BLaER1 treated with 17β-estradiol and CSF1 and Interleukin-3, amounts not matched to agents 10 nM and 100 nM (cell line): ENCODE measurements at regions not wholly inside any gene's neighbourhood (a gene's known extent, or its start where the extent isn't known, plus 50 kb on each side); places are given as distances from the start of the nearest gene placed in this dataset.

ENCODE experiments used
- H3K27ac ChIP-seq, 11 experiments: shearing (Covaris generic); formaldehyde crosslinking; 2 replicates each; pipeline ENCODE4 v1.8.1; 2022
- H3K27me3 ChIP-seq, 11 experiments: shearing (Covaris generic); formaldehyde crosslinking; 2 replicates each; pipeline ENCODE4 v1.8.1; 2022
- H3K36me3 ChIP-seq, 11 experiments: shearing (Covaris generic); formaldehyde crosslinking; 2 replicates each; pipeline ENCODE4 v1.8.1; 2022
- H3K4me1 ChIP-seq, 10 experiments: shearing (Covaris generic); formaldehyde crosslinking; 2 replicates each; pipeline ENCODE4 v1.8.1; 2022
- H3K4me2 ChIP-seq, 11 experiments: shearing (Covaris generic); formaldehyde crosslinking; 2 replicates each; pipeline ENCODE4 v1.8.1; 2022
- H3K4me3 ChIP-seq, 10 experiments: shearing (Covaris generic); formaldehyde crosslinking; 2 replicates each; pipeline ENCODE4 v1.8.1; 2022
- H3K9ac ChIP-seq, 11 experiments: shearing (Covaris generic); formaldehyde crosslinking; 2 replicates each; pipeline ENCODE4 v1.8.1; 2022
- H3K9me3 ChIP-seq, 11 experiments: shearing (Covaris generic); formaldehyde crosslinking; replicated peaks in 1 of 11; 2 replicates each; pipeline ENCODE4 v1.8.1; 2022
- H4K20me1 ChIP-seq, 11 experiments: shearing (Covaris generic); formaldehyde crosslinking; 2 replicates each; pipeline ENCODE4 v1.8.1; 2022
- Cebpa-rat ChIP-seq, 11 experiments: shearing (Covaris generic); IDR thresholded peaks; 2 replicates each; pipeline ENCODE4 v1.8.1; 2022

DNA sequence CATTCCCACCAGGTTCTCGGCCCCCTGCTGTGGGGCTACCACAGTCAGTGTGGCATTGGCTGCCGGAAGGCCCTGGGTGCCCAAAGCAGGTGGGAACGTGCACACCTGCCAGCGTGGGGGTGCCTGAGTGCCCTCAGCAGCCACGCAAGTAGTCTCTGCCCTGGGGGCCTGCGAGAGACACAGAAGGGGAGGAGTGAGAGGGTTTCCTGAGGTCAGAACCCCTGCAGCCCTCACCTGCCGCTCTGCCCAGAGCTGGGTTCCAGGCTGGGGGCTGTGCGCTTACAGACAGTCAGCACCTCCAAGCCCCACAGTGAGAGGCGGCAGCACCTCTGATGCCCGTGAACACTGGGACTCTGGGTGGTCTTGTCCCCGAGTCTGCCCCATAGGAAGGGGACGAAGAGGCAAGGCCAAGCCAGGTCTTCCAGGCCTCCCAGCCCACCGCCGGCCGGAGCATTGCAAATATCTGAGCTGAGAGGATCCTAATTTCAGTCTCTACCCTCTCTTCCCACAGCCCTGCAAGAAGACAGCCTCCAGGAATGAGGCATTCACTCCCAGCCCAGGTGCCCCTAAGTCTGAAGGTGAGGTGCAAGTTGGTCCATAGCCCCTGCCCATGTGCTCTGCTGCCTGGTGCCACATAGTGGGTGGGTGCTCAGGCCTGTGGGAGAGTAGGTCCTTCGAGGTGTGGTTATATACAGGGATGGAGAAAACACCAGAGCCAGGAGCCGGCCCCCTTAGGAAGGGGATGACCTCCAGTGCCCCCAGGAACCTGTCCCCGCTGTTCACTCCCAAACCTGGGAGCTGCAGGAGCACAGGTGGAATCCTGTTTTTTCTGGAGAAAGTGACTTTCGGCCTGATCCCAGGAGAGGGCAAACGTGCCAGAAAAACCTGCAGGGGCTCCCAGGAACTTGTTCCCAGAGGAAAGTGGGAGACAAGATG is 291.1 kb upstream of the RTL1 start:
- H3K4me1 ChIP-seq: peaks cover 0 to 34% (median 22%) of the 10 kb centered on the region in 10 experiments; a peak in 12 of 20 replicates
- no peaks in the 10 kb centered on the region for H4K20me1 ChIP-seq
- H3K36me3 ChIP-seq: no peaks in the 10 kb centered on the region

GRCh38 chr14:101195309-101195901 is 291.9 kb upstream of the RTL1 start:
- Histone ChIP-seq H4K20me1 (no peaks in the 10 kb centered on the region), H3K4me3 (no peak overlapping the region), H3K4me2 (no peak overlapping the region), H3K9me3 (no peaks in the 10 kb centered on the region), H3K27ac (no peak overlapping the region), H3K27me3 (no peaks in the 10 kb centered on the region), H3K4me1 (peaks cover 0 to 26% (median 18%) of the 10 kb centered on the region in 10 experiments; a peak in 10 of 20 replicates), H3K9ac (no peak overlapping the region), H3K36me3 (no peaks in the 10 kb centered on the region)
- TF ChIP-seq Cebpa-rat (IDR thresholded peaks at IDR 0.05): no peak

More for the DNA sequence above, 291.1 kb upstream of the RTL1 start:
- H3K27me3 ChIP-seq: no peaks in the 10 kb centered on the region
- H3K4me2 ChIP-seq: peak overlapping the region in 4 of 11 experiments; percentile 37 to 58 (median 55); a peak in 5 of 22 replicates
- no peak overlapping the region for H3K9ac ChIP-seq
- no peak for TF ChIP-seq Cebpa-rat (IDR thresholded peaks at IDR 0.05)
- no peak overlapping the region for H3K4me3 ChIP-seq
- no peaks in the 10 kb centered on the region for H3K9me3 ChIP-seq
- no peak overlapping the region for H3K27ac ChIP-seq

GRCh38 chr14:101196051-101196712 is 292.7 kb upstream of the RTL1 start:
- no peak overlapping the region for H3K9ac ChIP-seq
- H3K27ac ChIP-seq: no peak overlapping the region
- no peak overlapping the region for H3K4me2 ChIP-seq
- no peak overlapping the region for H3K4me3 ChIP-seq
- H3K27me3 ChIP-seq: no peaks in the 10 kb centered on the region
- TF ChIP-seq Cebpa-rat (IDR thresholded peaks at IDR 0.05): no peak
- no peaks in the 10 kb centered on the region for H4K20me1 ChIP-seq
- peaks cover 0 to 26% (median 18%) of the 10 kb centered on the region in 10 experiments; a peak in 10 of 20 replicates for H3K4me1 ChIP-seq
- H3K9me3 ChIP-seq: no peaks in the 10 kb centered on the region
- no peaks in the 10 kb centered on the region for H3K36me3 ChIP-seq

- Histone ChIP-seq H3K4me2 (no peak overlapping the region), H3K36me3 (no peaks in the 10 kb centered on the region), H3K27me3 (no peaks in the 10 kb centered on the region), H3K4me1 (peaks cover 0 to 25% (median 18%) of the 10 kb centered on the region in 10 experiments; a peak in 10 of 20 replicates), H3K4me3 (no peak overlapping the region), H3K9me3 (no peaks in the 10 kb centered on the region), H3K27ac (no peak overlapping the region), H3K9ac (no peak overlapping the region), H4K20me1 (no peaks in the 10 kb centered on the region)
- TF ChIP-seq Cebpa-rat (IDR thresholded peaks at IDR 0.05): no peak
Measured at GRCh38 chr14:101196795-101197590, 293.5 kb upstream of the RTL1 start.

DNA sequence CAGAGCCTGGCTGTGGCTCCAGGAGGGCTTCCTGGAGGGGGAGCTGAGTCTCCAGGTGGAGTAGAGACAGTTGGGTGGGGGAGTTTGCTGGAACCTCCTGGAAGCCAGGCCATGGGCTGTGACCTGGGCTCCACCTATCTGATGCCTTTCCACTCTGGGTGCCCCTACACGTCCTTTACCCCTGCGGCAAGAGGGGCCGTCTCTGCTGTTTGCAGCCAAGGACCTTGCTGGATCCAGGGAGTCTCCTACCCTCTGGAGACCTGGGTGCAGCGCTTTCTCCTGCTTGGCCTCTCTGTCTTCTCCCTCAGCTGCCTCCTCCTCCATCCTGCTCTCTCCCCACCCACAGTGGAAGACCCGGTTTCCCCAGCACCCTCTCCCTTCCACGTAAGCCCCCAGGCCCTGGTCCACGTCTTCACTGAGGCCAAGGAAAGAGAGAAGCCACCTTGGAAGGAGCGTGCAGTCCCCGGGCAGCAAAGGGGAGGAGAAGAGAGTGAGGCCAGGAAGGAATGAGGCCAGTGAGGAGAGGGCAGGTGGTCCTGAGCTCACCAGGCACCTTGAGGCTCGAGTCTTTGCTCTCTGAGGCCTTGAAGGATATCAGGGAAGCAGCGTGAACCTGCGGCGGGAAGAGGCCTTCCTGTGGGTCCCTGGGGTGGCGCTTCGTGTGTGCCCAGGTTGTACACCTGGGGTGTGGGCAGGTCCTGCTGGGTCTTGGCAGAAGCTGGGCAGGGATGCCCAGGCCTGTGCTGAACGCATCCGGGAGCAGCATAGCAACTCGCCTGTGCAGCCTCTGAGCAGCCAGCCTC is 294.3 kb upstream of the RTL1 start:
- H3K4me3 ChIP-seq: no peak overlapping the region
- peaks cover 0 to 18% (median 15%) of the 10 kb centered on the region in 10 experiments; a peak in 10 of 20 replicates for H3K4me1 ChIP-seq
- no peak overlapping the region for H3K4me2 ChIP-seq
- peaks cover 0 to 3% (median under 1%) of the 10 kb centered on the region in 11 experiments; a peak in 5 of 22 replicates for H3K9me3 ChIP-seq
- TF ChIP-seq Cebpa-rat (IDR thresholded peaks at IDR 0.05): no peak
- no peaks in the 10 kb centered on the region for H3K27me3 ChIP-seq
- H3K27ac ChIP-seq: no peak overlapping the region
- H3K36me3 ChIP-seq: no peaks in the 10 kb centered on the region
- H4K20me1 ChIP-seq: no peaks in the 10 kb centered on the region
- no peak overlapping the region for H3K9ac ChIP-seq

DNA sequence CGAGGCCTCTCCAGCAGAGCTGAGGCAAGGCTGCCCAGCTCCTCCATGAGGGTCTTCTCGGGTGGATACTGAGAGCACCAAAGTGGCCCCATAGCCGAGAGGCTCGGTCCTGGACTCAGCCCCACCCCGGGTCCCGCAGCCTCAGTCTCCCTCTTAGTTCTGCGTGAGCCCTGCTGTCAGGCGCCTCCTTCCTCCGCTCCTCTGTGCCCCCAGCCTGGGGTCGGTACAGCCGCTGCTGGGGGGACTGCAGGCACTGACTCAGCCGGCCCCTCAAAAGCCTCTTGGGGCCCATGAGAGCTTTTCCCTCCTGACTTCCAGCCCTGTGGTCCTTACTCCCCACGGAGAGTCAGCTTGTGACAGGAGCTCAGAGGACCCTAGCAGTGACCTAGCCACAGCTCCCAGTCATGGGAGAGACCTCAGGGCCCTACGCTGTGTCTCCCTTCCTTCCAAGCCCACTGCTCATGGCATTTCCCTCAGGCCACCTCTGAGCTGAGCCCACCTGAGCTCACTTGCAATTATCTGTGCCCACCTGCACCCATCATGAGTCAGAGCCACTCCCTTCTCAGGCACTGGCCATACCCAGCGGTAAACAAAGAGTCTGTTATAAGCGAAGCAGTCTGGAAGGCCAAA is 295.0 kb upstream of the RTL1 start:
- no peaks in the 10 kb centered on the region for H3K27me3 ChIP-seq
- H3K4me1 ChIP-seq: peaks cover 0 to 11% (median 8%) of the 10 kb centered on the region in 10 experiments; a peak in 9 of 20 replicates
- no peak for TF ChIP-seq Cebpa-rat (IDR thresholded peaks at IDR 0.05)
- H3K9me3 ChIP-seq: peaks cover 4 to 11% (median 8%) of the 10 kb centered on the region in 11 experiments; a peak in 15 of 22 replicates
- H3K4me2 ChIP-seq: no peak overlapping the region
- no peak overlapping the region for H3K9ac ChIP-seq
- no peak overlapping the region for H3K27ac ChIP-seq
- H3K4me3 ChIP-seq: no peak overlapping the region
- H3K36me3 ChIP-seq: no peaks in the 10 kb centered on the region
- no peaks in the 10 kb centered on the region for H4K20me1 ChIP-seq

DNA sequence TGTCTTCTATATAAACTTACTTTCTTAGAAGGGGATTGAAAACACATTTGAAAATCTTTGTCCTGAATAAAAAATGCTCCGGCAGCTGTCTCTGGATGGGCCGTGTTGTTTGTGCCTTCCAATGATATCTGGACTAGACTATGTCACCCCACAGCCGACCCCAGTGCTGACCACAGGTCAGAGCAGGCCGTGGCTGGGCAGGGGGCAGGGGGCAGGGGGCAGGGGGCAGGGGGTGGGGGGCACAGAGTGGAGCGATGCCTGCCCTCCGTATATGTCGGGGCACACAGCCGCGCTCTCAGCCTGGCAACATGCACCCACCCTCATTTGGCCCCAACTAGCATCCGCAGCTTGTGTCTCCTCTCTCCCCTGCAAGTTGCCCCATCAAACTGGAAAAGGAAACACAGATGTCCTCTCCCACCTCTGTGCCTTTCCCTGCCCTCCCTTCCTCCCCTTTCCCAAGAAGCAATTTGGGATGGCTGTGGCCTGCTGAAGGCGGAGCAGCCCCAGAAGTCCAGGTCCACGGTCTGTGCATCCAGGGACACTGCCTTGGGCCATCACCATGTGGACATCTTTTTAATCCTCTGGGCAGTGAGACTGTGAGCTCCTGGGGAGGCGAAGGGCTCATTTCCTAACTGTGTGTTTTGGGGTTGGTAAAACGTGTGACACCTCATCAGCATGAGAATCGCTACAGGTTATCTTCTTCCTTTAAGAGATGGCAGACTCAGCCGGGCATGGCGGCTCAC is 295.7 kb upstream of the RTL1 start:
- no peaks in the 10 kb centered on the region for H3K36me3 ChIP-seq
- TF ChIP-seq Cebpa-rat (IDR thresholded peaks at IDR 0.05): no peak
- H3K4me1 ChIP-seq: peaks cover 0 to 4% (median 2%) of the 10 kb centered on the region in 10 experiments; a peak in 7 of 20 replicates
- H3K27ac ChIP-seq: no peak overlapping the region
- peaks cover 5 to 15% (median 13%) of the 10 kb centered on the region in 11 experiments; a peak in 15 of 22 replicates for H3K9me3 ChIP-seq
- no peak overlapping the region for H3K9ac ChIP-seq
- H3K4me2 ChIP-seq: no peak overlapping the region
- H3K4me3 ChIP-seq: no peak overlapping the region
- H4K20me1 ChIP-seq: no peaks in the 10 kb centered on the region
- no peaks in the 10 kb centered on the region for H3K27me3 ChIP-seq
